ENCODE measurements at regions not wholly inside any gene's neighbourhood (a gene's known extent, or its start where the extent isn't known, plus 50 kb on each side); places are given as distances from the start of the nearest gene placed in this dataset.

DNA sequence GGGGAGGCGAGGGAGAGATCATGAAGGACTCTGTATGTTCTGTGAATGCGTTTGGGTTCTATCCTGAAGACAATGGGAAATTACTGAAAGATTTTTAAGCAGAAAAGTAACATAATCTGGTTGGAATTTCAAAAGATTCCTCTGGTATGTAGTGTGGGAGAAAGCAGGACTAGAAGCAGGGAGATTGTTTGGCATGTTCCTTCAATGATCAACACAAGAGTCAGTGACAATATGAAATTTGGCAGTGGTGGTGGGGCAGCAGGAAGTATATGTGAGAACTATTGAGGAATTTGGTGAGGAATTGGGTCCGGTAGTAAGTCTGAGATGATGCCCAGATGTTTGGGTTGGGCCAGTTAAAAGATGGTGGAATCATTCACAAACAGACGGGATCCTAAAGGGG lies 348.7 kb downstream of the CD83 start:
- no peak for TF ChIP-seq EZH2 (IDR thresholded peaks at IDR 0.05; ENCODE audit: insufficient read depth, low read length)
- TF ChIP-seq, protein P1, sequence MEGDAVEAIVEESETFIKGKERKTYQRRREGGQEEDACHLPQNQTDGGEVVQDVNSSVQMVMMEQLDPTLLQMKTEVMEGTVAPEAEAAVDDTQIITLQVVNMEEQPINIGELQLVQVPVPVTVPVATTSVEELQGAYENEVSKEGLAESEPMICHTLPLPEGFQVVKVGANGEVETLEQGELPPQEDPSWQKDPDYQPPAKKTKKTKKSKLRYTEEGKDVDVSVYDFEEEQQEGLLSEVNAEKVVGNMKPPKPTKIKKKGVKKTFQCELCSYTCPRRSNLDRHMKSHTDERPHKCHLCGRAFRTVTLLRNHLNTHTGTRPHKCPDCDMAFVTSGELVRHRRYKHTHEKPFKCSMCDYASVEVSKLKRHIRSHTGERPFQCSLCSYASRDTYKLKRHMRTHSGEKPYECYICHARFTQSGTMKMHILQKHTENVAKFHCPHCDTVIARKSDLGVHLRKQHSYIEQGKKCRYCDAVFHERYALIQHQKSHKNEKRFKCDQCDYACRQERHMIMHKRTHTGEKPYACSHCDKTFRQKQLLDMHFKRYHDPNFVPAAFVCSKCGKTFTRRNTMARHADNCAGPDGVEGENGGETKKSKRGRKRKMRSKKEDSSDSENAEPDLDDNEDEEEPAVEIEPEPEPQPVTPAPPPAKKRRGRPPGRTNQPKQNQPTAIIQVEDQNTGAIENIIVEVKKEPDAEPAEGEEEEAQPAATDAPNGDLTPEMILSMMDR (IDR thresholded peaks at IDR 0.05; ENCODE audit: insufficient read depth, low read depth, low read length), result no peak
